ENCODE measurements at regions not wholly inside any gene's neighbourhood (a gene's known extent, or its start where the extent isn't known, plus 50 kb on each side); places are given as distances from the start of the nearest gene placed in this dataset.

GRCh38 chr1:38273196-38273804 is 226.7 kb upstream of the POU3F1 start:
- TF ChIP-seq CTCF (IDR thresholded peaks at IDR 0.05) = no peak
- TF ChIP-seq POLR2A (IDR thresholded peaks at IDR 0.05; ENCODE audit: low read depth) = no peak
- TF ChIP-seq POLR2AphosphoS5 (IDR thresholded peaks at IDR 0.05) = no peak
- TF ChIP-seq EP300 (IDR thresholded peaks at IDR 0.05) = no peak
